ENCODE measurements at regions not wholly inside any gene's neighbourhood (a gene's known extent, or its start where the extent isn't known, plus 50 kb on each side); places are given as distances from the start of the nearest gene placed in this dataset.
"Not testable (repeated sequence)": the region's sequence is repeated elsewhere in the genome, so short reads cannot be mapped to it uniquely, and the experiment has no call there.

GRCh38 chr3:56935811-56936210 is 124.7 kb upstream of the SPATA12 start:
- no peak overlapping the region for H2AK5ac ChIP-seq (ENCODE audit: low read depth, low read length)
- no peak overlapping the region for H2BK20ac ChIP-seq (ENCODE audit: low read depth, low read length)
- POLR2A ChIA-PET (ENCODE audit: unreplicated experiment) = no interaction called here
- H3K4me2 ChIP-seq (ENCODE audit: low read depth, low read length) = no peak overlapping the region
- DNase-seq (no peak), ATAC-seq (ENCODE audit: low read depth) (no peak)
- H4K8ac ChIP-seq (ENCODE audit: low read depth in 2 of 2, low read length in 2 of 2) = no peak overlapping the region
- H3K56ac ChIP-seq (ENCODE audit: extremely low read depth, insufficient read depth, low read length) = no peak overlapping the region
- no peak overlapping the region for H2BK120ac ChIP-seq (ENCODE audit: low read depth, low read length)
- H3K27ac ChIP-seq (ENCODE audit: insufficient read depth, low read length) = no peak overlapping the region
- no peak overlapping the region for H3K4ac ChIP-seq (ENCODE audit: low read depth, low read length)
- TF ChIP-seq NFE2L2 (IDR thresholded peaks at IDR 0.05; ENCODE audit: low read depth, low read length) = no peak
- no peaks in the 10 kb centered on the region for H3K4me1 ChIP-seq (ENCODE audit: control insufficient read depth, insufficient read depth, low read length)
- no TSS peak for BruUV-seq (replicated peaks)
- no CpG with 5 or more reads among the region's 1 CpG for WGBS, 2 experiments (ENCODE audit: extremely low coverage in 2 of 2, insufficient read length in 1 of 2)
- no peaks in the 10 kb centered on the region for H3K9me3 ChIP-seq (ENCODE audit: control insufficient read depth, insufficient read depth, low read length)
- H3K27me3 ChIP-seq (ENCODE audit: control insufficient read depth, insufficient read depth, low read length) = no peaks in the 10 kb centered on the region; the same call in 1 of the 2 replicates
- CTCF ChIA-PET = no interaction called here
- no peak overlapping the region for H2BK5ac ChIP-seq (ENCODE audit: low read depth, low read length, poor library complexity, severe bottlenecking)
- in situ Hi-C loops (cut with MboI; ENCODE audit: low sequenced_read_pairs) = no loop called here
- dilution Hi-C loops (cut with HindIII; ENCODE audit: low sequenced_read_pairs, unreplicated experiment) = no loop called here
- no peaks in the 10 kb centered on the region for H4K20me1 ChIP-seq (ENCODE audit: insufficient read depth, low read length)
- no peak overlapping the region for H2BK15ac ChIP-seq (ENCODE audit: low read depth, low read length)
- H2AFZ ChIP-seq (replicated peaks; ENCODE audit: low read length, poor library complexity) = no peak overlapping the region
- H3K79me1 ChIP-seq (ENCODE audit: low read depth in 1 of 2, low read length in 2 of 2) = no peaks in the 10 kb centered on the region
- intact Hi-C loops (cut with micrococcal nuclease) = no loop called here
- H3K9me1 ChIP-seq (ENCODE audit: insufficient read depth, low read length) = no peaks in the 10 kb centered on the region
- no peak overlapping the region for H3K9ac ChIP-seq (ENCODE audit: low read depth, low read length)
- no peak overlapping the region for H3K23ac ChIP-seq (ENCODE audit: low read depth, low read length)
- H2AK9ac ChIP-seq (replicated peaks; ENCODE audit: low read depth, low read length, poor library complexity) = no peak overlapping the region
- H3K14ac ChIP-seq (replicated peaks; ENCODE audit: low read depth, low read length) = no peak overlapping the region
- H3K36me3 ChIP-seq (ENCODE audit: control insufficient read depth, insufficient read depth, low read length) = no peaks in the 10 kb centered on the region
- no peak overlapping the region for H3K18ac ChIP-seq (ENCODE audit: low read depth, low read length)
- H3K4me3 ChIP-seq (ENCODE audit: insufficient read depth, low read depth, low read length) = no peak overlapping the region
- no peak overlapping the region for H4K91ac ChIP-seq (ENCODE audit: insufficient read depth, low read depth, low read length)
- H4K5ac ChIP-seq (ENCODE audit: low read depth, low read length) = no peak overlapping the region

GRCh38 chr3:56934481-56934880 is 126.0 kb upstream of the SPATA12 start:
- H3K56ac ChIP-seq (ENCODE audit: extremely low read depth, insufficient read depth, low read length); H2AK5ac ChIP-seq (ENCODE audit: low read depth, low read length); H3K4me2 ChIP-seq (ENCODE audit: low read depth, low read length); H4K5ac ChIP-seq (ENCODE audit: low read depth, low read length); BruUV-seq (replicated peaks); H3K14ac ChIP-seq (replicated peaks; ENCODE audit: low read depth, low read length); H3K4me3 ChIP-seq (ENCODE audit: insufficient read depth, low read depth, low read length); H2AFZ ChIP-seq (replicated peaks; ENCODE audit: low read length, poor library complexity); H2BK20ac ChIP-seq (ENCODE audit: low read depth, low read length); H2BK120ac ChIP-seq (ENCODE audit: low read depth, low read length); H4K20me1 ChIP-seq (ENCODE audit: insufficient read depth, low read length); H2BK15ac ChIP-seq (ENCODE audit: low read depth, low read length); H3K18ac ChIP-seq (ENCODE audit: low read depth, low read length); H3K27ac ChIP-seq (ENCODE audit: insufficient read depth, low read length); dilution Hi-C loops (cut with HindIII; ENCODE audit: low sequenced_read_pairs, unreplicated experiment); H4K91ac ChIP-seq (ENCODE audit: insufficient read depth, low read depth, low read length); H3K4ac ChIP-seq (ENCODE audit: low read depth, low read length); POLR2A ChIA-PET (ENCODE audit: unreplicated experiment); H3K4me1 ChIP-seq (ENCODE audit: control insufficient read depth, insufficient read depth, low read length); H3K9ac ChIP-seq (ENCODE audit: low read depth, low read length); in situ Hi-C loops (cut with MboI; ENCODE audit: low sequenced_read_pairs); H4K8ac ChIP-seq (ENCODE audit: low read depth in 2 of 2, low read length in 2 of 2); H3K23ac ChIP-seq (ENCODE audit: low read depth, low read length); H2BK5ac ChIP-seq (ENCODE audit: low read depth, low read length, poor library complexity, severe bottlenecking); intact Hi-C loops (cut with micrococcal nuclease); H3K9me1 ChIP-seq (ENCODE audit: insufficient read depth, low read length); H3K79me1 ChIP-seq (ENCODE audit: low read depth in 1 of 2, low read length in 2 of 2); H2AK9ac ChIP-seq (replicated peaks; ENCODE audit: low read depth, low read length, poor library complexity); H3K9me3 ChIP-seq (ENCODE audit: control insufficient read depth, insufficient read depth, low read length); H3K27me3 ChIP-seq (ENCODE audit: control insufficient read depth, insufficient read depth, low read length); CTCF ChIA-PET; DNase-seq; H3K36me3 ChIP-seq (ENCODE audit: control insufficient read depth, insufficient read depth, low read length); ATAC-seq (ENCODE audit: low read depth): not testable (repeated sequence)
- WGBS, 2 experiments (ENCODE audit: extremely low coverage in 2 of 2, insufficient read length in 1 of 2) = 100% methylated on average over 2 of the region's 26 CpGs; no CpG with 5 or more reads in 1 of the 2 experiments
